HFFc6 (cell line): ENCODE measurements at regions not wholly inside any gene's neighbourhood (a gene's known extent, or its start where the extent isn't known, plus 50 kb on each side); places are given as distances from the start of the nearest gene placed in this dataset.

Experiments used
- DNase-seq: peaks from one replicate; pipeline ENCODE4 v3.0.0-alpha.2; 2018
- H3K27ac Mint-ChIP-seq: 2 replicates; pipeline ENCODE4 v1.8.0; 2020; ENCODE audit warnings: mild to moderate bottlenecking, mixed read lengths
- H3K27me3 Mint-ChIP-seq: 2 replicates; pipeline ENCODE4 v1.8.0; 2021; ENCODE audit warnings: mild to moderate bottlenecking, moderate library complexity, mixed read lengths; ENCODE audit not compliant: insufficient read depth
- H3K36me3 Mint-ChIP-seq: 2 replicates; pipeline ENCODE4 v1.8.0; 2021; ENCODE audit warnings: low read depth, mixed read lengths
- H3K4me1 Mint-ChIP-seq: 2 replicates; pipeline ENCODE4 v1.8.0; 2020; ENCODE audit warnings: low read depth, mixed read lengths
- H3K4me3 Mint-ChIP-seq: 2 replicates; pipeline ENCODE4 v1.8.0; 2020; ENCODE audit warnings: mild to moderate bottlenecking, moderate library complexity, mixed read lengths
- H3K9me3 Mint-ChIP-seq: 2 replicates; pipeline ENCODE4 v1.8.0; 2020; ENCODE audit warnings: mild to moderate bottlenecking, mixed read lengths
- TF ChIP-seq, protein P1 (sequence below): fragments of 200-600 bp; sonication (generic); IDR thresholded peaks from 2 replicates; pipeline ENCODE4 v1.5.0; 2021; ENCODE audit warnings: antibody characterized with exemption, mild to moderate bottlenecking

DNA sequence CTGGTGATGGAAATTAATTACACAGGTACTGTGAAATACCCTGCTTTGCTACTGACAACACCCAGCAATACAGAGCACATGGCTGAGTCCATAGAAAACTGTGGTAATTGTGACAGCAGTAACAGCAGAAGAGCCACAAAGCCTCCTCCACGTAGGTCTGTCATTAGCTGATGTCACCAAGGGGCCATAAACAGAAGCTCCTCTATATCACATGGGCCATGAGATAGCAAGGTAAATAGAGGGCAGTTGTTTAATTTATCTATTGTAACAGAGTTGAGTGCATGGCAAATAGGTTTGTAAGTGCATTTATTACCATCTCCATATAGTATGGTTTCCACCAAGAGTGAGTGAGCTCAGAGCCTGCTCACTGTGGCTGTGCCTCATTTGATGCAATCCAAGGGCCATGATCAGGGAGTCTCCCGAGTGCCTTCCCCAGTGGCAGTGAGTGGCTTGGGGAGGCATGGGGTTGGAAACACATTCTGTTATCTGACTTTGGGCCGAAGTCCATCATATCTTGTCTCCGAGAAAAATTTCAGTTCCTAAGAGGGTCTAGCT, 281.2 kb downstream of the SKAP2 start:
- no peak for DNase-seq
- no peak overlapping the region for H3K27ac Mint-ChIP-seq
- H3K9me3 Mint-ChIP-seq, result peaks cover 17% of the 10 kb centered on the region

DNA sequence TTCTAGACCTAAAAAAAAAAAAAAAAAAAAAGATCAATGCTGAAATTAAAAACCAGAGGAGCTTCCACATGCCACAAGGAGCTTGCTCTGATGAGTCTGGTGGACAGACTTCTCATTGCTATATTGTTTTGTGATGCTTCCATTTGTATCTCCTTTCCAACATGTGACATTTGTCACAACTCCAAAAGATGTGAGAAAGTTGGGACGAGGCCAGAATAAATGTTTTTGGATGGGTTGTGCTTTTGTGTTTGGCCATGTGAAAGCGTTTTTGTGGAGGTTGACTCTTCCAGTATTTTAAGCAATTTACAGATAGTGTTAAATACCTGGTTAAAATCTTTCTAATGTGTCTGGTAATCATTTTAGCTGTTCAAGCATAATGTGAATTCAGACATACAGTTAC, 280.1 kb downstream of the SKAP2 start:
- no peak for DNase-seq
- H3K27me3 Mint-ChIP-seq, result no peaks in the 10 kb centered on the region
- H3K27ac Mint-ChIP-seq, result no peak overlapping the region
- H3K4me1 Mint-ChIP-seq, result no peaks in the 10 kb centered on the region
- peaks cover 4% of the 10 kb centered on the region; the same call in 1 of the 2 replicates for H3K36me3 Mint-ChIP-seq
- TF ChIP-seq, protein P1, sequence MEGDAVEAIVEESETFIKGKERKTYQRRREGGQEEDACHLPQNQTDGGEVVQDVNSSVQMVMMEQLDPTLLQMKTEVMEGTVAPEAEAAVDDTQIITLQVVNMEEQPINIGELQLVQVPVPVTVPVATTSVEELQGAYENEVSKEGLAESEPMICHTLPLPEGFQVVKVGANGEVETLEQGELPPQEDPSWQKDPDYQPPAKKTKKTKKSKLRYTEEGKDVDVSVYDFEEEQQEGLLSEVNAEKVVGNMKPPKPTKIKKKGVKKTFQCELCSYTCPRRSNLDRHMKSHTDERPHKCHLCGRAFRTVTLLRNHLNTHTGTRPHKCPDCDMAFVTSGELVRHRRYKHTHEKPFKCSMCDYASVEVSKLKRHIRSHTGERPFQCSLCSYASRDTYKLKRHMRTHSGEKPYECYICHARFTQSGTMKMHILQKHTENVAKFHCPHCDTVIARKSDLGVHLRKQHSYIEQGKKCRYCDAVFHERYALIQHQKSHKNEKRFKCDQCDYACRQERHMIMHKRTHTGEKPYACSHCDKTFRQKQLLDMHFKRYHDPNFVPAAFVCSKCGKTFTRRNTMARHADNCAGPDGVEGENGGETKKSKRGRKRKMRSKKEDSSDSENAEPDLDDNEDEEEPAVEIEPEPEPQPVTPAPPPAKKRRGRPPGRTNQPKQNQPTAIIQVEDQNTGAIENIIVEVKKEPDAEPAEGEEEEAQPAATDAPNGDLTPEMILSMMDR, result no peak
- H3K9me3 Mint-ChIP-seq, result peaks cover 12% of the 10 kb centered on the region
- H3K4me3 Mint-ChIP-seq, result no peak overlapping the region

More for the DNA sequence above, 281.2 kb downstream of the SKAP2 start:
- H3K4me3 Mint-ChIP-seq, result no peak overlapping the region
- TF ChIP-seq, protein P1, result no peak
- no peaks in the 10 kb centered on the region; the same call in 1 of the 2 replicates for H3K36me3 Mint-ChIP-seq
- H3K4me1 Mint-ChIP-seq, result no peaks in the 10 kb centered on the region
- no peaks in the 10 kb centered on the region for H3K27me3 Mint-ChIP-seq

DNA sequence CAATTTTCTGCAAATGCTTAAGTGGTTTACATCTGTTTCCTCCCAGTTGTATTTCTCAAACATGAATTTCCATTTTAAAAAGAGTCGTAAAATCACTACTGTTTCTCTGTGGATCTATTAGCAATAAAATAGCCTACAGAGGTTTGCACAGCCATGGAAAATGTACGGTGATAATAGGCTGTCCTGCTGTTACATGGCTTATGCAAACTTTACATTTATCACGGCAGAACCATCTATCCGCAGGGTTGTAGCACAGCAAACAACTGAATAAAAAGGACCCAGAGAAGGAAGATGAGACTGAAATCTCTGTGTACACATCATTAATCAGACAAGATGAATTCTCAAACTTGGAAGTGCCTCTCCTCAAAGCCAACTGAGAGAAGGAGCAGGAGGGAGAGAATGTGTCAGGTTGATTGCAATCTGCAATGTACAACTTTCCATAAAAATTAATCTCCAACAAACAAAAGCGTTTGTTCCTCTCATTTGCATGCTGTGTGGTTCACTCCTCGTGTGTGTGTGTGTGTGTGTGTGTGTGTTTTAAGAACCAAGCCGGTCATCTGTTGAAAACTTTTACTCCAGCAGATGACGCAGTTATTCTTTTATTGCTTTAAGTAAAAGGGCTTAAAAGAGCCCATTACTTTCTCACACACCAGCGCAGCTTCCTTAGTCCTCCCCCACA, 279.3 kb downstream of the SKAP2 start:
- Mint-ChIP-seq H3K9me3 (peaks cover 8% of the 10 kb centered on the region), H3K27me3 (no peaks in the 10 kb centered on the region), H3K27ac (no peak overlapping the region), H3K36me3 (peaks cover 4% of the 10 kb centered on the region; the same call in 1 of the 2 replicates), H3K4me1 (no peaks in the 10 kb centered on the region), H3K4me3 (no peak overlapping the region)
- DNase-seq, result no peak
- TF ChIP-seq, protein P1, result no peak

DNA sequence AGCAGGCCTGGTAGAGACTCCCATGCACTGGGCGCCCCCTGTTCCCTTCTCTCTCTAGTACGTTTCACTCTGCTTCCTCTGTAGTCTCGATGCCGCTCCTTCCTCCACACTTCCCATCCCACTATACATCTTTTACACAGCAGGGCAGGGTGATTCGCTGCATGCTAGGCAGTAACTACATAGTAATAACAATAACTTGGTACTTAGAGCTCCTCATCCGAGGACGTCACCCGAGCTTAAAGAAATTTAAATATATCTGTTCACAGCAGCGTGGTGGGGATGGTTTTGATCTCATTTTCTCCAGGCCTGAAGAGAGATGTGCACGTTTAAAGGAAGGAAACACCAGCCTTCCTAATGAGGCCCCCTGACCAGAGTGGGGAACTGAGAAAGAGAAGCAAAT, 276.9 kb downstream of the SKAP2 start:
- H3K9me3 Mint-ChIP-seq, result peaks cover 15% of the 10 kb centered on the region
- TF ChIP-seq, protein P1, result no peak

DNA sequence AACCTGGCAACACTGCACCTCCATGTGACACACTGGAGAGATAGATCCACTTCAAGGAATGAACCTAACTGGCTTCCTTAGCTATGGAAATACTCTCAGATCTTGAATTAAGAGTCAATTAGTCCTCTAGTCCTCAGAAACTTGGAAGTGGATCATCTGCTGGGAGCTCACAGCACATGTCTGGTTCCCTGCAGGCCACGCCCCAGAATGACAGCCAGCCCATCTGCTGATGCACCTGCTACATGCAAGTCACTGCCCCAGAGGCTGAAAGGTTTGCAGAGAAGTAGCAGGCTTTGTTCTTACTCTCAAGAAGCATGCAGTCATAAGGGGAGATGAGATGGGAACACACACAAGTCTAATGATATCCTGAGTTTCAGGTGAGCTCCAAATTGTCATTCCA, 275.9 kb downstream of the SKAP2 start:
- H3K4me3 Mint-ChIP-seq, result no peak overlapping the region
- no peak for DNase-seq
- peaks cover 4% of the 10 kb centered on the region; the same call in 1 of the 2 replicates for H3K36me3 Mint-ChIP-seq
- TF ChIP-seq, protein P1, result no peak
- H3K4me1 Mint-ChIP-seq, result no peaks in the 10 kb centered on the region
- no peaks in the 10 kb centered on the region for H3K27me3 Mint-ChIP-seq
- no peak overlapping the region for H3K27ac Mint-ChIP-seq
- peaks cover 16% of the 10 kb centered on the region for H3K9me3 Mint-ChIP-seq

More for the DNA sequence above, 276.9 kb downstream of the SKAP2 start:
- Mint-ChIP-seq H3K27me3 (no peaks in the 10 kb centered on the region), H3K4me3 (no peak overlapping the region), H3K36me3 (peaks cover 4% of the 10 kb centered on the region; the same call in 1 of the 2 replicates), H3K4me1 (no peaks in the 10 kb centered on the region), H3K27ac (no peak overlapping the region)
- no peak for DNase-seq
